DMS153 treated with DMSO at 0.1 percent for 48 hours (cell line): ENCODE measurements at regions not wholly inside any gene's neighbourhood (a gene's known extent, or its start where the extent isn't known, plus 50 kb on each side); places are given as distances from the start of the nearest gene placed in this dataset.
A peak's percentile ranks its signal among the peaks of the same experiment; 100 is the strongest.

ENCODE experiments used
- DNase-seq: peaks from one replicate; lab custom pipeline; 2025; ENCODE audit not compliant: unreplicated experiment; lab: John Stamatoyannopoulos, UW

DNA sequence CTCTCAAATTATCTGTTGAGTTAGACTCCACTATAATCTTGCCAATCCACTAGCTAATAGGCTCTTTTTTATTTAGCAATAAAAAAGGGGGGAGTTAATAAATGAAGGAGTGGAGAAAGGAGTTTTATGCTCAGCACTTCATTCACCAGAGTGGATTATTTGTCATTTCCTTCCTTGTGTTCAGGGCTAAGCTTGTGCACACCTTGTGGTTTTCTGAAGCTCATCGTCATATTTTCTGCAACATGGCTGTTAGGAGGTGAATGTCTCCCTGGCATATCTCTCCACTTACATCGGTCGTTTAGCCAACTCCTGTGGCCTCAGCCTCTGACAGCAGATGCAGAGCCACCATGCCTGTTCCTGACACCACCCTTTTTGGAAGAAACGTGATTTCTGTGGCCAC is 83.9 kb upstream of the MTNR1B start:
- DNase-seq = peak; percentile 40

DNA sequence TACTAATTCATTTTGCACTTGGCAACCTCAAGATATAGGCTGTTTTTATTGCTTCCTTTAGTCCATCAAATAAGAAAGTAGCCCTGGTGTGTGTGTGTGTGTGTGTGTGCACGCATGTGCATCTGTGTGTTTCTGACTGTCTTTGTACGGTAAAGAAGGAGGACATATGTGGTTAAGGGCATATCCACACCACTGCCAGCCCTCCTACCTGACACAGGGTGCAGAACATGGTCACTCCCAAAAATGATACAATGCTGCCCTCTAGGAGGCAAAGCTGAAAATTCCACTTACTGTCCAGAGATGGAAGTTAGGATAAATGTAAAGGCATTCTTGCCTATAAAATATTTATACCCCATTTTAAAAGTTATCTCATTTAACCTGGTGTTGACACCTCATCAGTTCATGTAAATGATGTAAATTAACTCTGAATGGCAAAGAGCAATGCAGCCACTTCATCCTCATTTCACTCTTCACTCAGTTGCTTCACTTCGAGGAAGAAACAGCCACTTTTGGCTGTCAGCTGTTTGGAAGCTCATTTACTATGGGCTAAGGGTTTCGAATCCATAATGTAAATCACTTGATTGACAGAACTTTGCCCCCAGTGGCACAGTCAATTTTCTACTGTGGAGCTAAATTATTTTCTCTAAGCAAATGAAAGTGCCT is 83.1 kb upstream of the MTNR1B start:
- DNase-seq = peak; percentile 86

DNA sequence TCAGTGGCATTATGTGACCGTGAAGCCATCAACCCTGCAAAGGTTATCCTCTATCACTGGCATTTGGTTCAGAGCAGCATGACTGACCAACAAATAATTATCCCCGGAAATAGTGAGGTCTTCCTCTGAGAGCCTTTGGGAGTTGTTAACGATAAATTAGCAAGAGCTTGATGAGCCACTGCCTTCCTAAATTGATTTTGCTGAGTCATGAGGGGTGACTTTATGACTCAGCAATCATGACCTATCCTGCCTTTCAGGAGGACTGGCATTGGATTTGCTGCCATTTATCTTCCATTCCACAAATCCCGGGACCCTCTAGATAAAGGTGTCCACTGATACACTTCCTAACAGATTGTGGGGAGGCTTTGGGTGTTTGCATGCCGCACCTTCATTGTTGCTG is 80.8 kb upstream of the MTNR1B start:
- no peak for DNase-seq

DNA sequence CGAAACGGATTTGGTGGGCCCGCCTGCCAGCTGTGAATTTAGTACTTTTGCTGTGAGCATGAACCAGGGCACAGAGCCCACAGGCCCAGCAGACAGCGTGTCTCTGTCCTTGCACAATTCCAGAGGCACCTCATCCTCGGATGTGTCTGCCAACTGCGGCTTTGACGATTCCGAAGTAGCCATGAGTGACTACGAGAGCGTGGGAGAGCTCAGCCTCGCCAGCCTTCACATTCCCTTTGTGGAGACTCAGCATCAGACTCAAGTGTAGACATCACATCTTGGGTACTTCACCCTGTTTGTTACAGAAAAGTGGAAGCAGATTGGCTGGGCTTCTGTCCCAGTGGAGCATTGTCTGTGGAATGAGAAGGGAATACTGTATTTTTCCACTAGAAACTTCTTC is 78.6 kb upstream of the MTNR1B start:
- DNase-seq = no peak

DNA sequence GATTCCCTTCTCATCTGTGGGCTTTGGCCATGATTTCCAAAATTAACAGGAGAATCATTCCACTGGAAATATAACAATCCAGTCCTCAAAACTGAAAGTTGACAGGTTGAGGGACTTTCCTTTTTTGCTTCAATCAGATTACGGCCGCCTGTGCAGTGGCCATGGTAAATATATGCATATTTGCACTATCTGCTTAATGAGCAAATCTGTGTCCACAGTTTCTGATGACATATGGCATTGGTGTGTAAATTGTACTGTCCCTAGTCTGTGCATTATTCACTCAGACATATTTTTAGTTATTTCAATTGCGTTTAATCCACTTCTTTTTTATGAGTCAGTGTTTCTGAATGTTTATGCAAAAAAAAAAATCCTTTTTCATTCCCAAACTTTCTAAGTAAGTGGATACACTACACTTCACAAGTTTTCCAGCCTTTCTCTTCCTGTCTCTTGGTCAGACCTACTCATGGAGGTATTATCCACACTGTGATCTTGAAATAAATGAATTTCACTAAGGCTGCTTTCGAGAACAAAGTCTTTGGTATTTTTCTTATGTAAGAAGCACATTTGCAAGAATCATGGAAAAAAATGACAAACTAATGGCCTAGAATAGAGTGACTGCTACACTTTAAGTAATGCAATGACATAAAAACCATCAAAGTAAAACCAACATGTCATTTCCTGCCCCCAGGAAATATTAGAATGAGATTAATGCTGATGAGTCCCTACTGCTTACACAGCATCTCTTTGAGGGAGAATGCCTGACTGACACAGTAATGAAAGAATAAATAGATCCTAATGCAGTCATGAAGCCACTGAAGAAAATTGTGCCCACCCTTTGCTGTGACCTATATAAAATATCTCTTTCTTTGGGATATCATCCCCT is 76.4 kb upstream of the MTNR1B start:
- peak; percentile 25 for DNase-seq

DNA sequence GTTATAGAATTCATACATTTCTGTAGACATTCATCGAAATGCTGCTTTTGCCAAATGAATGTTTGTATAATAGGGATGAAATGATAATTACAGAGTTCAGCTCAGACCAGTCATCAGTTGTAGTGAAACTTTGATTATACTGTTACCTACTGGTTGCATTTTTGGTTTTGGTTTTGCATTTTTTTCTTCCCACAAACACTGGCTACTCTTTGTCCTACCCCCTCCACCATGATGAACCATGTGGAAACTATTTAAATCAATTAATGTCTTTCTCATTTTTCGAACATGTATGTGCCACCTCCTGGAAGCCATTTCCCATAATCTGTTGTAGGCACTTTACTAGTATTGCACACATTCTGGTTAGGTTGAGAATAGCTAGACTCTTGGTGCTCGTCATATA is 75.3 kb upstream of the MTNR1B start:
- DNase-seq = no peak

DNA sequence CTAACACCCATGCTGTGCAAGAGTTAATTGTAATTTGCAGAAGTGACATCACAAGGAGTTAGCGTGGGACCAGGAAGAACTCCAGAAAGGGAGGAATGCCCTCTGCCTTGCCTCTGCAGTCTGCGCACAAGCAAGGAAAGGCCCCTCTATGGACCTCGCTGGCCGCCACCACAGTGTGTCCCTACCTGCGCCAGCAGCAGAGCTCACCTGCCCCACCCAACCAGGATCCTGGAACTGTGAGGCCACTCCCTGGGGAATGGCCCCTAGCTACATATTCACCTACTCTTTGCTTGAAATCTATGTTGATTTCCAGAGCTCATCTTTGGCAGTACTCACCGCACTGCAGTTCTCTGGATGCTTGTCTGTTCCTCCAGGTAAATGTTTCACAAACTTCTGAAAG is 72.0 kb upstream of the MTNR1B start:
- no peak for DNase-seq

DNA sequence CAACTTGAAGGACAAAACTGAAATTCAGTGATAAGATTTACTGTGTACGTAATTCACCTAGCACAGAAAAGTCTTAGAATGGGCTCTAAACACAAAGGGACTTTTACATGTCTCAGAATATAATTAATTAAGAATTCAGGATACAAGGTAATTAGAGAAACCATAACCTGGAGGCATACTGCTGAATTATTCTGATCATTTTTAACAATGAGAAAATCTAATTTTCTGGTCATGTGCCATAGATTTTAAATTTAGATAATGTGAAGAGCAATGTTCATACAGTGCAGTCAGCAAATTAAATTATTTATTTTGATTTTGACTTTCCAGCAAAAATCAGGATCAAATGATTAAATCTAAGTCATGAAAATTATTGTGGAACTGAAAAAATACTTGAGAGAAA is 67.0 kb upstream of the MTNR1B start:
- no peak for DNase-seq

DNA sequence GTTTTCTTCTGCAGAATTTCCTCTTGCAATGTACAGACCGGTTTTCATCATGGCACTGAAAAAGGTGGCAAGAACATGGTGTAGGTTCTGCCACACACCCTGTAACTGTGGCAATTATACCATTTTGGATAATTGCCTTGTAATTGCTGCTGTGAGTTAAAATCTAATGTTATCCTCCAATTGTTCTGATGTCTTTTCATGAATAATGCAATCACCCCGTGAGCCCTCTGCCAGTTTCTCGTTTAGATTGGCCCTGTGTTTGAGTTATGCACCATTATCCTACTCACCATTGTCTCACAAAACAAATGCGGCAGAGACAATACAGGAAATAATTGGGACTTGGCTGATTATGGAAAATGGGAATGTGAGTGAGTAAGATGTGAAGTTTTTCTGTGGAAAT is 61.8 kb upstream of the MTNR1B start:
- DNase-seq = no peak

DNA sequence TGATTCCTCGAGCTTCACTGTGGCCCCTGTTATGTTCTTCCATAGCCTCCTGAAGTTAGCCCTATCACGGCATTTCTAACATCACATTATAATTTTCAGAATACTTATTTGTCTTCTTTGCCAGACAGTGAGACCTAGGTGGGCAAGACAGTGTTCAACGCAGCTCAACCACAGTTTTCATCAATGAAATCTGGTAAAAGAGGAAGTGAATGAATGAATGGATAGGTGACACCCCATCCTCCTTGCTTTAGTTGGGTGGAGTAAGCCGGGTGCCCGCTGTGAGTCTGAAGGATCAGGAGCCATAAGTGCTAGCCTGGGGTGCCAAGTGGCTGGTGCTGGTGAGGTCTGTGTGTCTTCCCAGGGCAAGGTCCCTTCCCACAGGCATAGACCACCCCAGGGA is 60.2 kb upstream of the MTNR1B start:
- no peak for DNase-seq

DNA sequence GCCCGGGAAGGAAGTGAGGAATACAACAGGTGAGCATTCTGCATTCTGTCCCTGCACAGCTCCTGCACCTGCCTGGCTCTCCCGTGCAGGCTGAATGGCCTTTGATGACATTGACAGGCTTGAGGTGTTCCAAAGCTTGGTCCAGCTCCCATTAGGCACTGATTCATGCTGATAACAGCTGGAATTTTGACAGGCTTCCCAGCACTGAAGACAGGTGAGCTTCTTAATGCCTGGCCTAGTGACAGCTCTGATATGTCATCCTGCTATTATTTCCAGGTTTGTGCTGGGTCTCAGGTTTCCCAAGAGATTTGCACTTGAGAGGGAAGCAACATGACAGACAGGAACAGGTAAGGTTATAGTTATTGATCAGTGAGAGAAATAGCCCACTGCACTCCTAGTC is 58.0 kb upstream of the MTNR1B start:
- DNase-seq = peak; percentile 75

DNA sequence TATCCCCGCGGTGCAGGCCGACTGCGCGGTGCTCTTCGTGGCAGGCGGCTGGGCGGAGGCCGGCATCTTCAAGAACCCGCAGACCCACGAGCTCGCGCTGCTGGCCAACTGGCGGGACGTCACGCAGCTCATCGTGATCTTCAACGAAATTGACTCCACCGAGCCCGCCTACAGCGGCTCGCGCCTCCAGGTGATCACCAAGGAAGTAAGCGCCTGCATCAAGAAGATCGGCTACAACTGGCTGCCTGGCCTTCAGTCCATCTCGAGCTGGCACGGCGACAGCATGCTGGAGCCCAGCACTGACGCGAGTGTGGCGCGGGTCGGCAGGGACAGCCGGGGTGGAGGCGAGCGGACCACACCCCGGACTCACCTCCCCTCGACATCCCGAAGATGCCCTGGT is 53.9 kb upstream of the MTNR1B start:
- DNase-seq = no peak

DNA sequence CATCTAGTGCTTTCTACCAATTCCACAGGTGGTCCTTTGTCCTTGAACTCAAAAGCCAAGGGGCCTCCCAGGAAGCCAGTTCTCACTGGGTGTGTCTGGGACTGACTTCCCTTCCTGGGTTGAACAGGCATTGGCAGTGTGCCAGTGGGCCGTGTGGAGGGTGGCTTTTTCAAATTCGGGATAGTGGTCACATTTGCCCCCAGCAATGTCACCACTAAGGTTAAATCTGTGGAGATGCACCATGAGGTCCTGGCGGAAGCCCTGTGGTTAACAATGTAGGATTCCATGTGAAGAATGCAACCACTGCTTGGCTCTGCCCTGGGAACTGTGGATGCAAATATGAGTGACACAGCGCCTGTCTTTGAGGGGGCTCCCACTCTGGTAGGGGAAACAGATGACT is 53.2 kb upstream of the MTNR1B start:
- DNase-seq = no peak

DNA sequence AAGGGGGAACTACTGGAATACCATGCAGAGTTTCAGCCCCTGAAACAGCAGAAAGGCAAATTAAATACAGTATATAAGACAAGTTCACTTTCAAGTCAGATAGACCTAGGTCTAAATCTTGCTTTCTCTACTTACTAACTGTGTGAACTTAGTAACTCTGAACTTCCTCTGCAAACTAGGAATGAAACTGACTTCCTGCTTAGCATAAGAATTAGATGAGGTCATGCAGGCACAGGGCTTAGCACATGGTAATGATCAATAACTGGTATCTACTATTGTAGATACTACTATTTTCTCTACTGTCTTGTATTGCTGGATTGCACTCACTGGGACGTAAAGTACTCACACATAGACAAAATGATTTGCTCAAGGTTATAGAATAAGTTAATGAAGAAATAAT is 51.5 kb upstream of the MTNR1B start:
- DNase-seq = no peak

DNA sequence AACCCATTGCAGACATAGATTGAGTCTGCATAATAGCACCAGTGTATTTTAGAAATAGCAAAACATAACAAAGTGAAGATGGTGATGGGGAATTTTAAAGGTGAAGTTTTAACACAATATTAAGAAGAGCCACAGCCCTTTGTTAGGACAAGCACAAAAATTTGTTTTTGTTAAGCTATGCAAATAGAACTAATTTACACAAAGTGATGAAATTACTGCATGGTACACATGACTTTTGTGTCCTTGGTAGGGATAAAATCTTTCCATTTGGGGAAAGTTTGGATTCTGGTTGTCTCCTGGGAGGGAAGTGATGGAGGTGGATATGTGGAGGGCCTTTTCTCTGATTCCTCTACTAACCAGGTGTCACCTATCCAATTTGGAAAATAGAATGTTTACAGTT is 50.4 kb upstream of the MTNR1B start:
- no peak for DNase-seq
